ENCODE measurements at regions not wholly inside any gene's neighbourhood (a gene's known extent, or its start where the extent isn't known, plus 50 kb on each side); places are given as distances from the start of the nearest gene placed in this dataset.
"Not testable (repeated sequence)": the region's sequence is repeated elsewhere in the genome, so short reads cannot be mapped to it uniquely, and the experiment has no call there.

DNA sequence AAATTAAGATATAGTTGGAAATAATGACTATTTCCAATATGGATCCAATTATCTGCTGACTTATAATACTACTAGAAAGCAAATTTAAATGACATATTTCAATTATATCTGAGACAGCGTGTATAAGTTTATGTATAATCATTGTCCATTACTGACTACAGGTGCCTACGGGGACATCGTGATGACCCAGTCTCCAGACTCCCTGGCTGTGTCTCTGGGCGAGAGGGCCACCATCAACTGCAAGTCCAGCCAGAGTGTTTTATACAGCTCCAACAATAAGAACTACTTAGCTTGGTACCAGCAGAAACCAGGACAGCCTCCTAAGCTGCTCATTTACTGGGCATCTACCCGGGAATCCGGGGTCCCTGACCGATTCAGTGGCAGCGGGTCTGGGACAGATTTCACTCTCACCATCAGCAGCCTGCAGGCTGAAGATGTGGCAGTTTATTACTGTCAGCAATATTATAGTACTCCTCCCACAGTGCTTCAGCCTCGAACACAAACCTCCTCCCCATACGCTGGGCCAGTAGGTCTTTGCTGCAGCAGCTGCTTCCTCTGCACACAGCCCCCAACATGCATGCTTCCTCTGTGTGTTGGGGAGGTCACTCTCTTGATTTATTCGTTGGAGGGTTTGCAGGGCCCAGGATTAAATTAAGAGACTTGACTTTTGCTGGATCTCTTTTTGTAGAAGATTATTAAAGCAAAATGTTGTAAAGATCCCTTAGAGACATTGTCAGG, 194.4 kb downstream of the RPIA start:
- TF ChIP-seq SNAI2 (CRISPR knock-in tag; IDR thresholded peaks at IDR 0.05) (no peak), GLIS3 (CRISPR knock-in tag; IDR thresholded peaks at IDR 0.05) (no peak), BACH2 (CRISPR knock-in tag; IDR thresholded peaks at IDR 0.05; ENCODE audit: borderline replicate concordance) (no peak), CSRNP3 (CRISPR knock-in tag; IDR thresholded peaks at IDR 0.05) (no peak), ZC3H10 (CRISPR knock-in tag; IDR thresholded peaks at IDR 0.05) (no peak), CSDC2 (CRISPR knock-in tag; IDR thresholded peaks at IDR 0.05) (no peak), ESRRG (CRISPR knock-in tag; IDR thresholded peaks at IDR 0.05) (no peak), ISL1 (CRISPR knock-in tag; IDR thresholded peaks at IDR 0.05) (no peak), TCF4 (CRISPR knock-in tag; IDR thresholded peaks at IDR 0.05; ENCODE audit: borderline replicate concordance) (no peak), ZNF8 (CRISPR knock-in tag; IDR thresholded peaks at IDR 0.05) (no peak), RARB (CRISPR knock-in tag; IDR thresholded peaks at IDR 0.05) (no peak)
- TF ChIP-seq, protein P1, sequence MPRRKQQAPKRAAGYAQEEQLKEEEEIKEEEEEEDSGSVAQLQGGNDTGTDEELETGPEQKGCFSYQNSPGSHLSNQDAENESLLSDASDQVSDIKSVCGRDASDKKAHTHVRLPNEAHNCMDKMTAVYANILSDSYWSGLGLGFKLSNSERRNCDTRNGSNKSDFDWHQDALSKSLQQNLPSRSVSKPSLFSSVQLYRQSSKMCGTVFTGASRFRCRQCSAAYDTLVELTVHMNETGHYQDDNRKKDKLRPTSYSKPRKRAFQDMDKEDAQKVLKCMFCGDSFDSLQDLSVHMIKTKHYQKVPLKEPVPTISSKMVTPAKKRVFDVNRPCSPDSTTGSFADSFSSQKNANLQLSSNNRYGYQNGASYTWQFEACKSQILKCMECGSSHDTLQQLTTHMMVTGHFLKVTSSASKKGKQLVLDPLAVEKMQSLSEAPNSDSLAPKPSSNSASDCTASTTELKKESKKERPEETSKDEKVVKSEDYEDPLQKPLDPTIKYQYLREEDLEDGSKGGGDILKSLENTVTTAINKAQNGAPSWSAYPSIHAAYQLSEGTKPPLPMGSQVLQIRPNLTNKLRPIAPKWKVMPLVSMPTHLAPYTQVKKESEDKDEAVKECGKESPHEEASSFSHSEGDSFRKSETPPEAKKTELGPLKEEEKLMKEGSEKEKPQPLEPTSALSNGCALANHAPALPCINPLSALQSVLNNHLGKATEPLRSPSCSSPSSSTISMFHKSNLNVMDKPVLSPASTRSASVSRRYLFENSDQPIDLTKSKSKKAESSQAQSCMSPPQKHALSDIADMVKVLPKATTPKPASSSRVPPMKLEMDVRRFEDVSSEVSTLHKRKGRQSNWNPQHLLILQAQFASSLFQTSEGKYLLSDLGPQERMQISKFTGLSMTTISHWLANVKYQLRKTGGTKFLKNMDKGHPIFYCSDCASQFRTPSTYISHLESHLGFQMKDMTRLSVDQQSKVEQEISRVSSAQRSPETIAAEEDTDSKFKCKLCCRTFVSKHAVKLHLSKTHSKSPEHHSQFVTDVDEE (CRISPR knock-in tag; IDR thresholded peaks at IDR 0.05) = no peak
- no peak for ATAC-seq

DNA sequence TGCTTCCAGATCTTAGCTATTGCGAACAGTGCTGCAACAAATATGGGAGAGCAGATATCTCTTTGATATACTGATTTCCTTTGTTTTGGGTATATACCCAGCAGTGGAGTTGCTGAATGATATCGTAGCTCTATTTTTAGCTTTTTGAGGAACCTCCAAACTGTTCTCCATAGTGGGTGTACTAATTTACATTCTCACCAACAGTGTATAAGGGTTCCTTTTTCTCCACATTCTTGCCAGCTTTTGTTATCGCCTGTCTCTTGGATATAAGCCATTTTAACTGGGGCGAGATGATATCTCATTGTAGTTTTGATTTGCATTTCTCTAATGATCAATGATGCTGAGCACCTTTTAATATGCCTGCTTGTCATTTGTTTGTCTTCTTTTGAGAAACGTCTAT, 196.0 kb downstream of the RPIA start:
- ATAC-seq = not testable (repeated sequence)

DNA sequence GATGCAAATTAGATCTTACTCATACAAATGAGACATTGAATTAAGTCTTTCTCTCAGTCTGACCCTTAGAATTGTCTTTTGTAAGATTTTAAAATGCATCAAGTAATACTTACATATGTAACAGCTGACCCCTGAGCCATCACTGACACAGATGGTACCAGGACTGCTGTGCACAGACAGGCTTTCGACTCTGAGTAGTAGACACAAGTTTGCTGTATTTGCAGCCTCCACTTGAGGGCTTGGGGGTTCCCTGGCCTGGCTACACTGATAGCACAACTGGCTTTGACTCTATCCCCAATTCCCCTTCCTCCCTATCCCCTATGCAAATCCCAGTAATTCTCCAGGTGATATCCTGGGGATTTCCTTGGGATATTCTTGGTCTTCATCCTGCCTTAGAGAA, 200.7 kb downstream of the RPIA start:
- no peak for ATAC-seq
- no peak for TF ChIP-seq CREB5 (CRISPR knock-in tag; IDR thresholded peaks at IDR 0.05; ENCODE audit: low read depth)

- no peak for ATAC-seq
- TF ChIP-seq RARB (CRISPR knock-in tag; IDR thresholded peaks at IDR 0.05) = no peak
- no peak for TF ChIP-seq ARNTL (CRISPR knock-in tag; IDR thresholded peaks at IDR 0.05; ENCODE audit: borderline replicate concordance, low read depth)
- TF ChIP-seq, protein P2, sequence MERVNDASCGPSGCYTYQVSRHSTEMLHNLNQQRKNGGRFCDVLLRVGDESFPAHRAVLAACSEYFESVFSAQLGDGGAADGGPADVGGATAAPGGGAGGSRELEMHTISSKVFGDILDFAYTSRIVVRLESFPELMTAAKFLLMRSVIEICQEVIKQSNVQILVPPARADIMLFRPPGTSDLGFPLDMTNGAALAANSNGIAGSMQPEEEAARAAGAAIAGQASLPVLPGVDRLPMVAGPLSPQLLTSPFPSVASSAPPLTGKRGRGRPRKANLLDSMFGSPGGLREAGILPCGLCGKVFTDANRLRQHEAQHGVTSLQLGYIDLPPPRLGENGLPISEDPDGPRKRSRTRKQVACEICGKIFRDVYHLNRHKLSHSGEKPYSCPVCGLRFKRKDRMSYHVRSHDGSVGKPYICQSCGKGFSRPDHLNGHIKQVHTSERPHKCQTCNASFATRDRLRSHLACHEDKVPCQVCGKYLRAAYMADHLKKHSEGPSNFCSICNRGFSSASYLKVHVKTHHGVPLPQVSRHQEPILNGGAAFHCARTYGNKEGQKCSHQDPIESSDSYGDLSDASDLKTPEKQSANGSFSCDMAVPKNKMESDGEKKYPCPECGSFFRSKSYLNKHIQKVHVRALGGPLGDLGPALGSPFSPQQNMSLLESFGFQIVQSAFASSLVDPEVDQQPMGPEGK (CRISPR knock-in tag; IDR thresholded peaks at IDR 0.05; ENCODE audit: borderline replicate concordance) = no peak
Measured at GRCh38 chr2:88892788-88893187, 201.3 kb downstream of the RPIA start.

- TF ChIP-seq TCF4 (CRISPR knock-in tag; IDR thresholded peaks at IDR 0.05; ENCODE audit: borderline replicate concordance) = no peak
- no peak for TF ChIP-seq SNAI2 (CRISPR knock-in tag; IDR thresholded peaks at IDR 0.05)
- no peak for TF ChIP-seq ZFP30 (CRISPR knock-in tag; IDR thresholded peaks at IDR 0.05)
- TF ChIP-seq OSR1 (CRISPR knock-in tag; IDR thresholded peaks at IDR 0.05) = no peak
- TF ChIP-seq, protein P1 (CRISPR knock-in tag; IDR thresholded peaks at IDR 0.05) = no peak
- TF ChIP-seq PPARA (CRISPR knock-in tag; IDR thresholded peaks at IDR 0.05; ENCODE audit: borderline replicate concordance) = no peak
- TF ChIP-seq TOX (CRISPR knock-in tag; IDR thresholded peaks at IDR 0.05; ENCODE audit: borderline replicate concordance) = no peak
- TF ChIP-seq GLIS3 (CRISPR knock-in tag; IDR thresholded peaks at IDR 0.05) = no peak
- no peak for TF ChIP-seq RARB (CRISPR knock-in tag; IDR thresholded peaks at IDR 0.05)
- no peak for TF ChIP-seq ZNF565 (CRISPR knock-in tag; conservative IDR thresholded peaks at IDR 0.05; ENCODE audit: low read depth)
- no peak for TF ChIP-seq ZNF70 (CRISPR knock-in tag; IDR thresholded peaks at IDR 0.05)
- TF ChIP-seq BACH2 (CRISPR knock-in tag; IDR thresholded peaks at IDR 0.05; ENCODE audit: borderline replicate concordance) = no peak
- TF ChIP-seq ESRRG (CRISPR knock-in tag; IDR thresholded peaks at IDR 0.05) = no peak
- TF ChIP-seq ARNTL (CRISPR knock-in tag; IDR thresholded peaks at IDR 0.05; ENCODE audit: borderline replicate concordance, low read depth) = no peak
- no peak for ATAC-seq
Measured at GRCh38 chr2:88896971-88897370, 205.5 kb downstream of the RPIA start.
